ENCODE measurements at regions not wholly inside any gene's neighbourhood (a gene's known extent, or its start where the extent isn't known, plus 50 kb on each side); places are given as distances from the start of the nearest gene placed in this dataset.
"Not testable (repeated sequence)": the region's sequence is repeated elsewhere in the genome, so short reads cannot be mapped to it uniquely, and the experiment has no call there.

DNA sequence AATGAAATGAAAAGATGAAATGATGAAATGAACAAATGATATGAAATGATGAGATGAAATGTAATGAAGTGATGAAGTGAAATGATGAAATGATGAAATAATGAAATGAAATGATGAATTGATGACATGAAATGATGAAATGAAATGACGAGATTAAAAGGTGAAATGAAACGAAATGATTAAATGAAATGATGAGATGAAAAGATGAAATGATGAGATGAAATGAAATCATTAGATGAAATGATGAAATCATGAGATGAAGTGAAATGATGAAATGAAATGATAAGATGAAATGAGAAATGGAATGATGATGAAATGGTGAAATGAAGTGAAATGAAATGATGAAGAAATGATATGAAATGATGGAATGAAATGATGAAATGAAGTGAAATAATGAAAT, 138.1 kb upstream of the ERV3-1 start:
- TF ChIP-seq, protein P1, sequence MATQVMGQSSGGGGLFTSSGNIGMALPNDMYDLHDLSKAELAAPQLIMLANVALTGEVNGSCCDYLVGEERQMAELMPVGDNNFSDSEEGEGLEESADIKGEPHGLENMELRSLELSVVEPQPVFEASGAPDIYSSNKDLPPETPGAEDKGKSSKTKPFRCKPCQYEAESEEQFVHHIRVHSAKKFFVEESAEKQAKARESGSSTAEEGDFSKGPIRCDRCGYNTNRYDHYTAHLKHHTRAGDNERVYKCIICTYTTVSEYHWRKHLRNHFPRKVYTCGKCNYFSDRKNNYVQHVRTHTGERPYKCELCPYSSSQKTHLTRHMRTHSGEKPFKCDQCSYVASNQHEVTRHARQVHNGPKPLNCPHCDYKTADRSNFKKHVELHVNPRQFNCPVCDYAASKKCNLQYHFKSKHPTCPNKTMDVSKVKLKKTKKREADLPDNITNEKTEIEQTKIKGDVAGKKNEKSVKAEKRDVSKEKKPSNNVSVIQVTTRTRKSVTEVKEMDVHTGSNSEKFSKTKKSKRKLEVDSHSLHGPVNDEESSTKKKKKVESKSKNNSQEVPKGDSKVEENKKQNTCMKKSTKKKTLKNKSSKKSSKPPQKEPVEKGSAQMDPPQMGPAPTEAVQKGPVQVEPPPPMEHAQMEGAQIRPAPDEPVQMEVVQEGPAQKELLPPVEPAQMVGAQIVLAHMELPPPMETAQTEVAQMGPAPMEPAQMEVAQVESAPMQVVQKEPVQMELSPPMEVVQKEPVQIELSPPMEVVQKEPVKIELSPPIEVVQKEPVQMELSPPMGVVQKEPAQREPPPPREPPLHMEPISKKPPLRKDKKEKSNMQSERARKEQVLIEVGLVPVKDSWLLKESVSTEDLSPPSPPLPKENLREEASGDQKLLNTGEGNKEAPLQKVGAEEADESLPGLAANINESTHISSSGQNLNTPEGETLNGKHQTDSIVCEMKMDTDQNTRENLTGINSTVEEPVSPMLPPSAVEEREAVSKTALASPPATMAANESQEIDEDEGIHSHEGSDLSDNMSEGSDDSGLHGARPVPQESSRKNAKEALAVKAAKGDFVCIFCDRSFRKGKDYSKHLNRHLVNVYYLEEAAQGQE (IDR thresholded peaks at IDR 0.05; ENCODE audit: insufficient read depth in 1 of 2, low read depth in 2 of 2, low read length in 1 of 2): not testable (repeated sequence)
- TF ChIP-seq, protein P2, sequence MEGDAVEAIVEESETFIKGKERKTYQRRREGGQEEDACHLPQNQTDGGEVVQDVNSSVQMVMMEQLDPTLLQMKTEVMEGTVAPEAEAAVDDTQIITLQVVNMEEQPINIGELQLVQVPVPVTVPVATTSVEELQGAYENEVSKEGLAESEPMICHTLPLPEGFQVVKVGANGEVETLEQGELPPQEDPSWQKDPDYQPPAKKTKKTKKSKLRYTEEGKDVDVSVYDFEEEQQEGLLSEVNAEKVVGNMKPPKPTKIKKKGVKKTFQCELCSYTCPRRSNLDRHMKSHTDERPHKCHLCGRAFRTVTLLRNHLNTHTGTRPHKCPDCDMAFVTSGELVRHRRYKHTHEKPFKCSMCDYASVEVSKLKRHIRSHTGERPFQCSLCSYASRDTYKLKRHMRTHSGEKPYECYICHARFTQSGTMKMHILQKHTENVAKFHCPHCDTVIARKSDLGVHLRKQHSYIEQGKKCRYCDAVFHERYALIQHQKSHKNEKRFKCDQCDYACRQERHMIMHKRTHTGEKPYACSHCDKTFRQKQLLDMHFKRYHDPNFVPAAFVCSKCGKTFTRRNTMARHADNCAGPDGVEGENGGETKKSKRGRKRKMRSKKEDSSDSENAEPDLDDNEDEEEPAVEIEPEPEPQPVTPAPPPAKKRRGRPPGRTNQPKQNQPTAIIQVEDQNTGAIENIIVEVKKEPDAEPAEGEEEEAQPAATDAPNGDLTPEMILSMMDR (IDR thresholded peaks at IDR 0.05): not testable (repeated sequence)
- not testable (repeated sequence) for TF ChIP-seq POLR2AphosphoS5 (IDR thresholded peaks at IDR 0.05; ENCODE audit: low read depth, low read length); TCF7L2 (IDR thresholded peaks at IDR 0.05; ENCODE audit: low read depth, low read length); SIN3A (IDR thresholded peaks at IDR 0.05; ENCODE audit: borderline replicate concordance, insufficient read depth, low read depth, low read length)
